Skeletal muscle tissue (tissue), 3 donors: ENCODE measurements at regions not wholly inside any gene's neighbourhood (a gene's known extent, or its start where the extent isn't known, plus 50 kb on each side); places are given as distances from the start of the nearest gene placed in this dataset.

Experiments used
- H3K27ac ChIP-seq: one replicate; pipeline ENCODE4 v1.7.0; 2013; ENCODE audit warnings: mild to moderate bottlenecking, low read depth, low read length, inconsistent platforms
- H3K27me3 ChIP-seq, 3 donors: one replicate each; pipeline ENCODE4 v1.7.0; 2013; ENCODE audit warnings: low read length in 3 of 3; ENCODE audit not compliant: control insufficient read depth in 3 of 3, insufficient read depth in 3 of 3
- H3K36me3 ChIP-seq, 3 donors: one replicate each; pipeline ENCODE4 v1.7.0; 2013; ENCODE audit warnings: low read length in 3 of 3; ENCODE audit not compliant: control insufficient read depth in 3 of 3, insufficient read depth in 3 of 3
- H3K4me1 ChIP-seq, 3 donors: one replicate each; pipeline ENCODE4 v1.7.0; 2013; ENCODE audit warnings: low read length in 3 of 3, mild to moderate bottlenecking in 3 of 3; ENCODE audit not compliant: control insufficient read depth in 3 of 3, insufficient read depth in 3 of 3
- H3K4me3 ChIP-seq, 3 donors: one replicate each; pipeline ENCODE4 v1.7.0; 2013; ENCODE audit warnings: low read length in 3 of 3
- H3K9ac ChIP-seq, 3 donors: one replicate each; pipeline ENCODE4 v1.7.0; 2013; ENCODE audit warnings: low read length in 3 of 3, mild to moderate bottlenecking in 3 of 3, moderate library complexity in 2 of 3, low read depth in 1 of 3
- H3K9me3 ChIP-seq, 3 donors: one replicate each; pipeline ENCODE4 v1.7.0; 2013; ENCODE audit warnings: low read length in 3 of 3; ENCODE audit not compliant: control insufficient read depth in 3 of 3
- donor health status: Osteomylitis.

DNA sequence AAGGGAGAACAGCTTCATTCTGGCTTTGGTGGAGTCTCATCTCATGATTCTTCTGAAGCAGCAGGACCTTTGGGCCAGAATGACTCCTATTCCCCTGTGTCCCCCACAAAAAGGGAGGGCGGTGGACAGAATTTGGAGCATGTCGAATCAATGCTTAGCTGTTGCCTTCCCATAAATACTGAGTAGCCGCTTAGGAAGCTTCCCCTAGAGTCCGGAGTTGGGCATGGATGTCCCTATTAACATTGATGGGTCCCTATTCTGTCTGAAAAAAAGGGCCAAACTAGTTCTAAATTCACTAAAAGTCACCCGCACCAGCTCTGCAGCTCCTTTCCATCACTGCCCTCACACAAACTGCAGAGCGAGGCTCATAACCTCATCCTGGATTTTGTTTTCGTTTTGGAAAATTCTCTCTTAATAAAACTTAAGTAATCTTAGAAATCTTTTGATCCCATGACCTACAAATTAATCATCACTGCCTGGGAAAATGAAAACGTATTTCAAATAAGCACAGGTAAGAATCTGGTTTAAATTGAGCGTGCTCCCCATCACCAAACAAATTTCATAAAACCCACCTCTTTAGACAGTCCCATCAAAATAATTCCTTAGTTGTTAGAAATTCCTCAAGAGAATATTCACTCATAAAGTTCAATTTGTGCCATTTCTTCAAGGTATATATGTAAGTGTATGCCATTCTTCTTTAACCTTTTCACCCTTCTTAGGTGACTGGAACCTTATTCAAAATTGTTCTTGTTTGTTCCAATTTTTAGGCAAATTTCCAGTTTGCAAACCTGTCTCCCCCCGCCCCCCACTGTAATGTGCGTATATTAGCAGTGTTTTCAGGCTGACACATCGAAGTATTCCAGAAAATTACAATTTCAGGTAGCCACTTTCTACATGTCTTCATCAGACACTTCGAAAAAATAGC, 53.3 kb upstream of the NKAP start:
- no peak overlapping the region for H3K9ac ChIP-seq
- H3K27me3 ChIP-seq: peaks cover 65 to 77% (median 73%) of the 10 kb centered on the region in 3 donors
- H3K4me3 ChIP-seq: no peak overlapping the region
- no peaks in the 10 kb centered on the region for H3K36me3 ChIP-seq
- no peaks in the 10 kb centered on the region for H3K9me3 ChIP-seq
- H3K27ac ChIP-seq: no peak overlapping the region
- H3K4me1 ChIP-seq: peaks cover 0 to 12% (median 6%) of the 10 kb centered on the region in 3 donors

DNA sequence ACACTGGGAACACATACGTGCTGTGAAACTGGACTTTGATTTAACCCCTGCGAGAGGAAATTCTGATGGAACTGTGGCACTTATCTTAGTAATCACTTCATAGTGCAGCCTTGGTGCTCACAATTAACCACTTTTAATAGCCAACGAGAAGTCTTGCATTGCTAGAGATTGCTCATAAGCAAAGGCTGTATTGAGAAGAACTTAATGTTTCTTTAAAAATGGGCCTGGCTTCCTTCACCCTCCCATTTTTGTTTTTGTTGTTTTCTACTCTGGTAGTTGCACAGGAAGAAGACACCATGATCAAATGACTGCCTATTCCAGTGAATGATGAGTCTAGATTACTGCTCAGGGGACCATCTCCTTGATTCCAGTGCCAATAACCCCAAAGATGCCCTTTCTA, 52.5 kb upstream of the NKAP start:
- H3K27ac ChIP-seq: no peak overlapping the region
- H3K4me3 ChIP-seq: no peak overlapping the region
- peaks cover 0 to 20% (median 9%) of the 10 kb centered on the region in 3 donors for H3K4me1 ChIP-seq
- H3K9me3 ChIP-seq: no peaks in the 10 kb centered on the region
- peaks cover 72 to 80% (median 74%) of the 10 kb centered on the region in 3 donors for H3K27me3 ChIP-seq
- no peaks in the 10 kb centered on the region for H3K36me3 ChIP-seq
- H3K9ac ChIP-seq: no peak overlapping the region
